DMS53 (cell line): ENCODE measurements at regions not wholly inside any gene's neighbourhood (a gene's known extent, or its start where the extent isn't known, plus 50 kb on each side); places are given as distances from the start of the nearest gene placed in this dataset.
"Not testable (repeated sequence)": the region's sequence is repeated elsewhere in the genome, so short reads cannot be mapped to it uniquely, and the experiment has no call there.

Source experiments
- DNase-seq: peaks from one replicate; lab custom pipeline; 2025; lab: John Stamatoyannopoulos, UW

GRCh38 chr10:23754941-23755340, 316.1 kb downstream of the OTUD1 start:
- DNase-seq: no peak

- DNase-seq: no peak
These were observed 316.7 kb downstream of the OTUD1 start for GRCh38 chr10:23755556-23755955.

- no peak for DNase-seq
These were observed 329.4 kb downstream of the OTUD1 start for GRCh38 chr10:23768281-23768680.

DNA sequence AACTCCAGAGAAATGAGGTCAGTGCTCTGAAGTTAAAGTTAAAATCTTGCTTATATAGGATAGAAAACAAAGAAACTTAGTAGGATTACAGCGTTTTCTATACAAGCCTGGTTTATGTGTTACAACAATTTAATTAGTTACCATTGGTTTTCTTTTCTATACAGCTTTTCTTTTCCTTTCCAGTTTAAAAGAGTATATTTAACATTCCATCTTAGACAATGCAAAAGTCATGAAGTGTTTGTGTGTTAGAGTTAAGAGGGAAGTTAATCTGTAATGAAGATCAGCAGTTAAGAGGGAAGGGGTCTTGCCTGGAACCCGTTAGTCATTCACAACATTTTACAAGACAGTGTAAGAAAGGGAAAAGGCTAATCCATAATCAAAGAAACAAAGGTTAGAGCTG, 338.3 kb downstream of the OTUD1 start:
- DNase-seq: no peak

DNA sequence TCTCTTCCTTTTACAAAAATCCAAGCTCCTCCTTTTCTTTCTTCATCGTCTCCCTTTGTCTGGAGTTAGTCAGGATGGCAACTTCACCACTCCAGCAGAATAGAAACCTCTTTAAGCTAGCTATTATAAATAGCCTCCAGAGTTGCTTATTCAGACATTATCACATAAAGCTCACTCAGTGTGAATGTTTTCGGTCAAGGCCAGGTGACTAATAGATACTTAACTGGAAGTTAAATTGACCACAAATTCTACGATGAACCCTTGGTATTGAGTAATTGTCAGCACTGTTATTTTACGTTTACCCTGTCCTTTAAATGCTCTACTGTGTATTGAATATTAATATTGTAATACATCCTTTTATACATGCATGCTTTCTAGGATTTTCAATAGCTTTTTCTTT, 340.4 kb downstream of the OTUD1 start:
- no peak for DNase-seq

GRCh38 chr10:23780331-23780730, 341.5 kb downstream of the OTUD1 start:
- peak; percentile 54 for DNase-seq

GRCh38 chr10:23786594-23786993, 347.7 kb downstream of the OTUD1 start:
- no peak for DNase-seq

- DNase-seq: no peak
These were observed 354.7 kb downstream of the OTUD1 start for GRCh38 chr10:23793577-23793976.

DNA sequence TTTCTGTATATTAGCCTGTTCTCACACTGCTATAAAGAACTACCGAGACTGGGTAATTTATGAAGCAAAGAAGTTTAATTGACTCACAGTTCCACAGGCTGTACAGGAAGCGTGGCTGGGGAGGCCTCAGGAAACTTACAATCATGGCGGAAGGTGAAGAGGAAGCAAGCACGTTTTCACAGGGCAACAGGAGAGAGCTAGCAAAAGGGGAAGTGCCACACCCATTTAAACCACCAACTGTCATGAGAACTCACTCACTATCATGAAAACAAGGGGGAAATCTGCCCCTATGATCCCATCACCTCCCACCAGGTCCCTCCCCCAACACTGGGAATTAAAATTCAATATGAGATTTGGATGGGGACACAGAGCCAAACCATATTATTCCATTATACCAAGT, 358.6 kb downstream of the OTUD1 start:
- DNase-seq: not testable (repeated sequence)

- DNase-seq: no peak
These were observed 365.2 kb downstream of the OTUD1 start for GRCh38 chr10:23804125-23804524.

GRCh38 chr10:23813687-23814086, 374.8 kb downstream of the OTUD1 start:
- no peak for DNase-seq

- no peak for DNase-seq
These were observed 379.6 kb downstream of the OTUD1 start for GRCh38 chr10:23818484-23818883.

DNA sequence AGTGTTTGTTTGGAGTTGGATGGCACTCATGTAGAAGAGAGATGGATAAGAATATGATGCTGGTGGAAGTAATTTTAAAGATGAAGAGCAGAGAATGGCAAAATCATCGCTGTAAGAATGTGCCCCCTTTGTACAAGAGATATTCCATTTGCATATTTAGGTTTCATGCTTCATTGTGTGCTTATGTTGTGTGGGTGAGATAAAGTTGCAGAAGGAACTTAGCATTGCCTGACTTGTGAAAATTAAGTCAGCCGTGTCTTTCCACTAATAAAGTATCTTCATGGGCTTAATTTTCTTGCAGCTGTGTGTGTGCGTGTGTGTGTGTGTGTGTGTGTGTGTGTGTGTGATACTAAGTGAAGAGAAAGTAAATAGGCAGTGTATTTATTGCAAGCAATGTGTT, 381.9 kb downstream of the OTUD1 start:
- no peak for DNase-seq

- DNase-seq: no peak
These were observed 384.1 kb upstream of the KIAA1217 start for GRCh38 chr10:23824822-23825221.

GRCh38 chr10:23826421-23826820, 382.5 kb upstream of the KIAA1217 start:
- peak; percentile 16 for DNase-seq

- DNase-seq: peak; percentile 33
These were observed 379.4 kb upstream of the KIAA1217 start for GRCh38 chr10:23829556-23829955.

DNA sequence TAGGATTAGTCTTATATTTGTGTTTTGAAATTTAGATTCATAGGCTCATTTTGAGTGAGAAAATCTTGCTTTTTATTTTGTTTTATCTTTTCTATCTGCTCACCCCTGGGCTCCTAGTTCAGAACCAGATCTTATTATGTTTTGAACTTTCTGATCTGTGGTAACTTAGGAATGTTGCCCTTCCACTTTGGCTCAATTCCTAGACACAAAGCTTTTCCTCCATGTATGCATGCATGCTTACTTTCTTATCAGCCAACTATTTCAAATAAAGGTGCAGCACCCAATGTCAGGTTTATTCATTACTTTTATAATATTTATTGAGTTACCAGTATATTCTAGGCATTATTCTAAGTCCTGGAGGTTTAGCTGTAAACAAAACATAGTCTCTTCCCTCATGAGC, 374.8 kb upstream of the KIAA1217 start:
- peak; percentile 11 for DNase-seq

- DNase-seq: no peak
These were observed 358.3 kb upstream of the KIAA1217 start for GRCh38 chr10:23850631-23851030.

DNA sequence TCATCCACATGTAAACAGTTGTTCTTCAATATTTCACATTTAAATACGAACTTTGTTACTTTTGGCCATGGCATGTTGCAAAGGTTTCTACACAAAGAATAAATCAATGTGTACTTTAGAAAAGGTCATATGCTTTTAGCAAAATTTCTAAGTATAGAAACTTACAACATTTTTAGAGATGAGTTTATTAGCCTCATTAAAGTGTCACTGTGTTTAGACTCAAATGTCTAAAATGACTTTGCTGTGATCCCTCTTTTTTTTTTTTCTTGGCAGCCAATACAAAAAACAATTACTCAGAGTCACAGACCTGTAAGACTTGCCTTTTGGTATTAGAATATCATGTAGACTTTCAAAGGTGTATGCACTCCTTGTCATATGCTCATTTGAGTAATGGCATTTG, 349.3 kb upstream of the KIAA1217 start:
- DNase-seq: no peak

- DNase-seq: peak; percentile 77
These were observed 344.2 kb upstream of the KIAA1217 start for GRCh38 chr10:23864631-23865147.

GRCh38 chr10:23866985-23867384, 342.0 kb upstream of the KIAA1217 start:
- DNase-seq: not testable (repeated sequence)

DNA sequence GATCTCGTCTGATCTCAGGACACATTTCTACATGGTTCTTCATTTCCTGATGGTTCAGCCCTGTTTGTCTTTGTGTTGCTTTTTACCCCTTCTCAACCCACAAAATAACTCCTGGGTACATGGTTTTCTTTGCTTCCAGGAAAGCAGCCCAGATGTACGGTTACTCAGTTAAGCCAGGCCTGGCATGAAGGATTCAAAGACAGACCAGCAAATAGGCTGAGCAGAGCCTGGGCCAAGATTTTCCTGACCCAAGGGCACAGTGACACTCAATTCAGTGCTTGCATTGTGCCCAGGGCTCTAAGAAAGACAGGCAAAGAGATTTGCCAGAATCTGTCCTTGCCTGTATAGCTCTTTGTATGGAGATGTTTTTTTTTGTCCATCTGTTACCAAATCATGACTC, 340.8 kb upstream of the KIAA1217 start:
- no peak for DNase-seq

DNA sequence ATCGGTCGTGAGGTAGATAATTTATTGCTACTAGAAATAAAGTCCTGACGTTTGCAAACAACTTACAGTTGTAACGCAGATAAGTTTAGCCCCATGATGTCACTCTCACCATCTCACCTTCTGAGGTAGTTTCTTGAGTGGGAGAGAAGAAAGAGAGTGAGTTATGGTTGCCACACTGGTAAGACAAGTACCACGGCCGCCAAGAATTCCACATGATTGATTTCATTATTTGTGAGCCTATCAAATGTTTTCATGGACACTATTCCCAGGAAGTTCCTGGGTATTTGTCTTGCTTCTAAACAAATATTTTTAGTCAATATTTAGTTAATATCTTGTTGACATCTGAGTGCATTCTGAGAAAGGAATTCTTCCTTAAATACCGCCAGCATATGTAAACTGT, 339.4 kb upstream of the KIAA1217 start:
- DNase-seq: peak; percentile 74

GRCh38 chr10:23869996-23870395, 338.9 kb upstream of the KIAA1217 start:
- peak; percentile 54 for DNase-seq
